ENCODE measurements at regions not wholly inside any gene's neighbourhood (a gene's known extent, or its start where the extent isn't known, plus 50 kb on each side); places are given as distances from the start of the nearest gene placed in this dataset.

DNA sequence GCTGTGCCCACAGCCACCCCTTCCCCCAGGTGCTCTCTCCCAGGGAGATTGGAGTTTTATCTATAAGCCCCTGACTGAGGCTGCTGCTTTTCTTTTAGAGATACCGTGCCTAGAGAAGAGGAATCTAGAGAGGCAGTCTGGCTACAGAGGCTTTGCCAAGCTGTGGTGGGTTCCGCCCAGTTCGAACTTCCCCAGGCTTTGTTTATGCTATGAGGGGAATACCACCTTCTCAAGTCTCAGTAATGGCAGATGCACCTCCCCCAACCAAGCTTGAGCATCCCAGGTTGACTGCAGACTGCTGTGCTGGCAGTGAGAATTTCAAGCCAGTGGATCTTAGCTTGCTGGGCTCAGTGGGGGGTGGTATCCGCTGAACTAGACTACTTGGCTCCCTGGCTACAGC, 157.4 kb downstream of the CAAP1 start:
- Histone ChIP-seq H3K4me1 (no peaks in the 10 kb centered on the region), H3K36me3 (ENCODE audit: insufficient read depth in 1 of 2, low read depth in 1 of 2) (no peaks in the 10 kb centered on the region), H3K27ac (no peak overlapping the region), H3K4me3 (no peak overlapping the region), H3K9me3 (no peaks in the 10 kb centered on the region), H3K27me3 (ENCODE audit: insufficient read depth in 3 of 3, low read length in 2 of 3) (no peaks in the 10 kb centered on the region)
- TF ChIP-seq, protein P1, sequence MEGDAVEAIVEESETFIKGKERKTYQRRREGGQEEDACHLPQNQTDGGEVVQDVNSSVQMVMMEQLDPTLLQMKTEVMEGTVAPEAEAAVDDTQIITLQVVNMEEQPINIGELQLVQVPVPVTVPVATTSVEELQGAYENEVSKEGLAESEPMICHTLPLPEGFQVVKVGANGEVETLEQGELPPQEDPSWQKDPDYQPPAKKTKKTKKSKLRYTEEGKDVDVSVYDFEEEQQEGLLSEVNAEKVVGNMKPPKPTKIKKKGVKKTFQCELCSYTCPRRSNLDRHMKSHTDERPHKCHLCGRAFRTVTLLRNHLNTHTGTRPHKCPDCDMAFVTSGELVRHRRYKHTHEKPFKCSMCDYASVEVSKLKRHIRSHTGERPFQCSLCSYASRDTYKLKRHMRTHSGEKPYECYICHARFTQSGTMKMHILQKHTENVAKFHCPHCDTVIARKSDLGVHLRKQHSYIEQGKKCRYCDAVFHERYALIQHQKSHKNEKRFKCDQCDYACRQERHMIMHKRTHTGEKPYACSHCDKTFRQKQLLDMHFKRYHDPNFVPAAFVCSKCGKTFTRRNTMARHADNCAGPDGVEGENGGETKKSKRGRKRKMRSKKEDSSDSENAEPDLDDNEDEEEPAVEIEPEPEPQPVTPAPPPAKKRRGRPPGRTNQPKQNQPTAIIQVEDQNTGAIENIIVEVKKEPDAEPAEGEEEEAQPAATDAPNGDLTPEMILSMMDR (IDR thresholded peaks at IDR 0.05): no peak
- WGBS, 3 donors: 86 to 93% (median 89%) methylated on average over 4 of the region's 4 CpGs
- ATAC-seq: no peak
- intact Hi-C loops (cut with DNase I): loop anchor here in 1 of 2 donors (10.0 kb wide), 1 partner anchor 60 kb away; no protein-coding TSS in a partner anchor
- DNase-seq: no peak

DNA sequence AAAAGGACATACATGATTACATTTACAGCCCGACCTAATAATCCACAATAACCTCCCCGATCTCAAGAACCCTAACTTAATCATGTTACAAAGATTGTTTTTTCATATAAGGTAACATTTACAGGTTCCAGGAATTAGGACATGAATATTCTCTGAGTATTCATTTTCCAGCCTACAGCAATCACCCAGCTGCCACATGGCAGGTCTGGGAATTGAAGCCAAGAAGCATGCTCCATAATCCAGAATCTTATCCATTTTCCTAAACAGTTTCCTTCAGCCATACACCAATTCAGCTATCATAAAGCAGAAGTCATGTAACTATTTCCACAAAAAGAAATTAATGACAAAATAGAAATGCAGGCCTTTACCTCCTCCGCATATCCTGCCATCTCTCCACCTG, 163.4 kb downstream of the CAAP1 start:
- ATAC-seq (no peak), DNase-seq (no peak)
- Histone ChIP-seq H3K36me3 (ENCODE audit: insufficient read depth in 1 of 2, low read depth in 1 of 2) (no peaks in the 10 kb centered on the region), H3K27me3 (ENCODE audit: insufficient read depth in 3 of 3, low read length in 2 of 3) (no peaks in the 10 kb centered on the region), H3K4me1 (no peaks in the 10 kb centered on the region), H3K27ac (no peak overlapping the region), H3K4me3 (no peak overlapping the region), H3K9me3 (no peaks in the 10 kb centered on the region)
- 78 to 86% (median 82%) methylated on average over 3 of the region's 3 CpGs for WGBS, 3 donors
- TF ChIP-seq, protein P1 (IDR thresholded peaks at IDR 0.05): no peak
- intact Hi-C loops (cut with DNase I): no loop called here

DNA sequence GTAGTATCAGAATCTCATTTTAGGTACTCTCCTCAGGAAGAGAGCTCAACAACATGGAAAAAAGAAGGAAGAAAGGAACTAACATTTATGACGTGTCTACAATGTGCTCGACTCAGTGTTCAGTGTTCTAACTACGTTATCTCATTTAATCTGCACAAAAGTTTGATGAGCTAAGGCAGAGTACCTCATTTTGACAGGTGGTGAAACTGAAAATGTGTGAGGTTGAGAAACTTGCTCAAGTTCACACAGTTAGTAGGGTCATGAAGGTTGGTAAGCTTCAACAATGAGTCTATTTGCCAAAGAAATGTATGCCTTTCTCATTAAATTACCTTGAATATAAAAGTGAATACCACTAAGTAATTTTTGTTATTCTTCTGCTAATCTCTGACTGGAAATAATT, 165.1 kb downstream of the CAAP1 start:
- no peaks in the 10 kb centered on the region for H3K27me3 ChIP-seq (ENCODE audit: insufficient read depth in 3 of 3, low read length in 2 of 3)

DNA sequence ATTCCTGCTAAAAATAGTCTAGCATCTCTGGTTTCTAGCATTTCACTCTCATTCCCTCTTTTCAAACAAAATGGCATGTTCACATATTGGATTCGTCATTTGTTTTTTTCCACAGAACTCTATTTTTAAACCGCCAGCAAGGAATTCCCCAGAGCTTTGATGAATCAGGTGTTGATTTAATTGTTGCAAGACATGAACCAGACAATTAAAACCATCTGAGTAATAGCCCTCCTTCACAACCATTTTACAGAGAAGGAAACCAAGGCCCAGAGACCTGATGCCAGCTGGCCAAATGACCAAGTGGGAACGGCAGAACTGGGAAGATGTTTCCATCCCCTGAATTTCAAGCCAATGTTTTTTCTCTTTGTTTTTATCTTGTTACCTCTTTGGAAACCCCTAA, 167.0 kb downstream of the CAAP1 start:
- Histone ChIP-seq H3K27me3 (ENCODE audit: insufficient read depth in 3 of 3, low read length in 2 of 3) (no peaks in the 10 kb centered on the region), H3K36me3 (ENCODE audit: insufficient read depth in 1 of 2, low read depth in 1 of 2) (no peaks in the 10 kb centered on the region), H3K9me3 (no peaks in the 10 kb centered on the region), H3K4me3 (no peak overlapping the region), H3K4me1 (no peaks in the 10 kb centered on the region), H3K27ac (no peak overlapping the region)
- intact Hi-C loops (cut with DNase I): no loop called here
- 27 to 34% (median 31%) methylated on average over 3 of the region's 3 CpGs for WGBS, 3 donors
- no peak for DNase-seq
- TF ChIP-seq, protein P1 (IDR thresholded peaks at IDR 0.05): no peak
- ATAC-seq: no peak

More for the DNA sequence above, 165.1 kb downstream of the CAAP1 start:
- Histone ChIP-seq H3K27ac (no peak overlapping the region), H3K36me3 (ENCODE audit: insufficient read depth in 1 of 2, low read depth in 1 of 2) (no peaks in the 10 kb centered on the region), H3K4me3 (no peak overlapping the region), H3K4me1 (no peaks in the 10 kb centered on the region), H3K9me3 (no peaks in the 10 kb centered on the region)
- no peak for DNase-seq
- TF ChIP-seq, protein P1 (IDR thresholded peaks at IDR 0.05): no peak
- 83 to 87% (median 86%) methylated on average over 3 of the region's 3 CpGs for WGBS, 3 donors
- ATAC-seq: no peak
- intact Hi-C loops (cut with DNase I): no loop called here

DNA sequence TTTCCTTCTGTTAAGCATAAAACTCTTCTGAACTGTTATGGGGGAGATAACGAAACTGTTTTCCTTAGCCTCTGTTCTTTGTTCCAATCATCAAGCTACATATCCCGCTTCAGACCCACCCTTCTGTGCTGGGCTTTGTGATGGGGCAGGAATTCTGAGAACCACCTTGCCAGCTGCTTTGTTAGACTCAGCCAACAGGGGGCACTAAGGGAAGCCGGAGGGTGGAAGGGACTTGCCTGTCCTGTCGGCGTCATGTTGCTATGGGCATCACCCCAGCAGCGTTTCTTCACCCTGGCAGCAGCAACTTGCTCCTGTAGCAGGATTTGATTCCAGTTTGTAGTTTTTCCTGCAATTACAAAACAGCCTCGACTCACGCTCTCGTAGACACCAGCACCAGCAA, 169.1 kb downstream of the CAAP1 start:
- Histone ChIP-seq H3K27ac (no peak overlapping the region), H3K4me3 (no peak overlapping the region), H3K36me3 (ENCODE audit: insufficient read depth in 1 of 2, low read depth in 1 of 2) (no peaks in the 10 kb centered on the region), H3K9me3 (no peaks in the 10 kb centered on the region), H3K4me1 (no peaks in the 10 kb centered on the region), H3K27me3 (ENCODE audit: insufficient read depth in 3 of 3, low read length in 2 of 3) (peaks cover 0 to 4% (median 0%) of the 10 kb centered on the region in 3 donors)
- TF ChIP-seq, protein P1 (IDR thresholded peaks at IDR 0.05): no peak
- WGBS, 3 donors: 24 to 27% (median 27%) methylated on average over 9 of the region's 9 CpGs
- peak; percentile 24 to 51 for DNase-seq
- ATAC-seq: peak in 1 of 4 donors; percentile 54
- intact Hi-C loops (cut with DNase I): no loop called here

Data from psoas muscle (tissue), 7 donors.